Activated naive CD4-positive, alpha-beta T cell treated with anti-CD3 and anti-CD28 coated beads, Interleukin-2, amount 50 U/mL, for 16 hours (primary cell): ENCODE measurements at regions not wholly inside any gene's neighbourhood (a gene's known extent, or its start where the extent isn't known, plus 50 kb on each side); places are given as distances from the start of the nearest gene placed in this dataset.
A peak's percentile ranks its signal among the peaks of the same experiment; 100 is the strongest.
"Not testable (repeated sequence)": the region's sequence is repeated elsewhere in the genome, so short reads cannot be mapped to it uniquely, and the experiment has no call there.

Source experiments
- DNase-seq: peaks from one replicate; pipeline ENCODE4 v3.0.0-alpha.2; 2020

DNA sequence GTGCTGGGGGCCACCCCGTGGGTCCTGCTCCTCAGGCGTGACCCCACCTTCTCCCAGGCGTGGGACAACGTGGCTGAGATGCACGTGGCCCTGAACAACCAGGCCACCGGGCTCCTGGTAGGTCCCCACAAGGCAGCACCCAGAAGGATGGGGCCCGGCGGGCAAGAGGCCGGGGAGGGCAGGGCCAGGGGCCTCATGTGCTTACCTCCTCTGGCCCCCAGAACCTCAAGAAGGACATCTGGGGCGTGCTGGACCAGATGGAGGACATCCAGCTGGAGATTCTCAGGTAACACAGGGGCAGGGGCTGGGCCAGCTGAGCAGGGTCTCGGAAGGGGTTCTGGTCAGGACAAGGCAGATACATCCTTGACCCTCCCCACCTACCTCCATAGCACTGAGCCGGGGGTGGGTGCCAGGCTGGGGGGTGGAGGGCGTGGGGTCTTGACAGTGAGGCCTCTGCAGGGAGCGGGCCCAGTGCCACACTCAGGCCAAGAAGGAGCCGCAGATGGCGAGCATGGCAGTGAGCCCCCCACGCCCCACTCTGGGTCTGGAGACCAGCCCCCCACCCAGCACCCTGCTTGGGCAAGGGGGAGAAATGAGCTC lies 186.3 kb downstream of the IGLL1 start:
- DNase-seq, result no peak

DNA sequence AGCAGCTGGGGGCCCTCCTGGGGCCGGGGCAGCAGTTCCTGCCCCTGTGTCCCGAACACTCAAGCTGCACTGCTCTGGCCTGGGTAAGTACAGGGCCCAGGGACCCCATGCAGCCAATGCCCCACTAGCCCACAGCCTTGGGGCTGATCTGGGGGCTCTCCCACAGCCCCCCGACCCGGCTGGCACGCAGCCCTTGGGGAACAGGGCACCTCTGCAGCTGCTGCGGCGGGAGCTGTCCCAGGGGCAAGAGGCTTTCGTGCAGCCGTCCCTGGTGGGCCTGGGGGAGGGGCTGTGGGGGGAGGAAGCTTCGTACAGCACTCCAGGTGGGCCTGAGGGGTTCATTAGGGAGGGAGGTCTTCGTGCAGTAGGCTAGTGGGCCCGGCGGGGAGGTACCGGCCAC lies 186.9 kb downstream of the IGLL1 start:
- DNase-seq, result not testable (repeated sequence)

DNA sequence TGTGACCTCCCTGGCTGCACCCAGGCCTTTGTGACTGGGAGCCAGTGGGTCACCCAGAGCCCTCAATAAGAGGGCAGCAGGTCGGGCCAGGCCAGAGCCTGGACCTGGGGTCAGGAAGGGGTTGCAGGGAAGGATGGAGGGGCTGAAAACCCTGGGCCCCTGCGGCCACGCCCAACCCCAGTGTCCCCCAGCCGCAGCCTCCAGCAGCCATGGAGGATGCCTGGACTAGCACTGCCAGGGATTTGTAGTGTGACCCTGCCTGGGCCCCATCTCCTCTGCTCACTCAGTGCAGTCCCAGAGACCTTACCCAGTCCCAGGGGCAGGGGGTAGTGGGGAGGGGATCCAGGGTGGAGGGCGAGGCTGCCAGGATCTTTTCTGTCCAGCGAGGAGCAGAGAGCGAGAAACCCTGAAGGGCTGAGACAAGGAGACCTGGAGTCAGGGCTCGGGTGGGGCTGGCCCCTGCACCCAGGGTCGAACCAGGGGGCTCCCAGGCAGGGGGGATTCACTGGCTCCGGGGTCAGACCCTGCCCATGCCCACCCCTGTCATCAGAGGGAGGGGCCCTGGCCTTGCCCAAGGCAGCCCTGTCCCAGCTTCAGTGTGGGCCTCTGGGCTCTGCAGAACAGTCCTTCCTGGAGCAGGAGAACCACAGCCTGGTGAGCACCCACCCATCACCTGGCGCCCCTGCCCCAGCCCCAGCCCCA lies 187.5 kb downstream of the IGLL1 start:
- no peak for DNase-seq

DNA sequence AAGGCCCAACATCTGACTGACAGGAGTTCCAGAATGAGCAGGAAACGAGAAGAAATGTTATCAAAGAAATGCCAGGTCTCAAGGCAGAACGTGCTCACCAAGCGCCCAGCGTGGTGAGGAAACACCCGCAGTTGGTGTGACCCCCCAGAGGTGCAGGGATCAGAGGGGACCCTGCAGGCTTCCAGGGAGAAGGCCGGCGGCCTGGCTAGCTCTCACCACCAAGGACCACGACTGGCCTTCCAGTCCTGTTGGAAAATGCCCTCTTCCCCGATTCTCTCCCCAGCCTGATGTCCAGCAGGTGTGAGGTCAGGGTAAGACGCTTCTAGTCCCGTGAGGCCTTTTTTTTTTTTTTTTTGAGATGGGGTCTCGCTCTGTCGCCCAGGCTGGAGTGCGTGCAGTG lies 189.1 kb downstream of the IGLL1 start:
- DNase-seq, result no peak

DNA sequence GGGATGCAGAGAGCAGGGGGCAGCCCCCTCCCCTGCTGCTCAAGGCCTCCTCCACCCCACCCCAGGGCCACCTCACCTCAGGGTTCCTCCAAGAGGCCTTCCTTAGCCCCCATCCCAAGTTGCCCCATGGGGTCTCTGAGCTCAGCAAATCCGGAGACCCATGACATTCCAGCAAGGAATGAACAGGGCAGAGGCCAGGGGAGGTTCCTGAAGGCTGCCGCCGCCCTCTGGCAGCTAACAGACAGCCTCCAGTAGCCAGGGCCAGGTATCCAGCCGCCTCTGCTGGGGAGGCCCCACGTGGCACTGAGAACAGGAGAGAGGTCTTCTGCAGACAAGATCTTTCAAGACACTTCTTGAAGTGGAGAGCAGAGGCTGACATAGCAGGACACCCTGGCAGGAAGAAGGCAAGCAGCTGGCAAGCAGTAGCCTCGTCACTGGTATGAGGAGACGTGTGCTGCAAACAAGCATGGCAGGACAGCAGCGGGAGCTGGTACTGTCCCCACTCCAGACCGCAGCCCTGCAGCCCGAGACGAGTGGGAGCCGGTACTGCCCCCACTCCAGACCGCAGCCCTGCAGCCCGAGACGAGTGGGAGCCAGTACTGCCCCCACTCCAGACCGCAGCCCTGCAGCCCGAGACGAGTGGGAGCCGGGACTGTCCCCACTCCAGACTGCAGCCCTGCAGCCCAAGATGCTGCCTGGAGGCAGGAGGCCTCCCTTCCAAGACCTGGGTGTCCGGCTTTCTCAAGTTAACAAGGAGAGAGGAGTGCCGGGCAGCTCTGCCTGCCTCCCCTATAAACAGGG lies 190.6 kb downstream of the IGLL1 start:
- DNase-seq, result no peak

DNA sequence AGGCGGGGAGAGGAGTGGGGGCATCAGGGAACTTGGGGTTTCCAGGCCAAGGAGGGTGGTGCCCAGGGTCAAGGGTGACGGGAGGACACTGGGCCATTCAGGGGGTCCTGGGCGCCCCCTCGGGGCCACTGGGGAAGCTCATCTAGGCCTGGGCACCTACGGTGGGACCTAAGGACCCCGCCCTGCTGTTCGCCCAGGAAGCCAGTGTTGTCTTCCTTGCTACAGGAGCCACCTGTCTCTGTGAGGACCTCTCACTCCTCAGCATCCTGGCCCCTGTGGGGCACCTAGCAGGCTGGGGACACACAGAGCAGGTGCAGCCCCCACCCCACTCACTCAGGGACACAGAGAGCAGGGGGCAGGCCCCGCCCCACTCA lies 191.6 kb downstream of the IGLL1 start:
- no peak for DNase-seq

DNA sequence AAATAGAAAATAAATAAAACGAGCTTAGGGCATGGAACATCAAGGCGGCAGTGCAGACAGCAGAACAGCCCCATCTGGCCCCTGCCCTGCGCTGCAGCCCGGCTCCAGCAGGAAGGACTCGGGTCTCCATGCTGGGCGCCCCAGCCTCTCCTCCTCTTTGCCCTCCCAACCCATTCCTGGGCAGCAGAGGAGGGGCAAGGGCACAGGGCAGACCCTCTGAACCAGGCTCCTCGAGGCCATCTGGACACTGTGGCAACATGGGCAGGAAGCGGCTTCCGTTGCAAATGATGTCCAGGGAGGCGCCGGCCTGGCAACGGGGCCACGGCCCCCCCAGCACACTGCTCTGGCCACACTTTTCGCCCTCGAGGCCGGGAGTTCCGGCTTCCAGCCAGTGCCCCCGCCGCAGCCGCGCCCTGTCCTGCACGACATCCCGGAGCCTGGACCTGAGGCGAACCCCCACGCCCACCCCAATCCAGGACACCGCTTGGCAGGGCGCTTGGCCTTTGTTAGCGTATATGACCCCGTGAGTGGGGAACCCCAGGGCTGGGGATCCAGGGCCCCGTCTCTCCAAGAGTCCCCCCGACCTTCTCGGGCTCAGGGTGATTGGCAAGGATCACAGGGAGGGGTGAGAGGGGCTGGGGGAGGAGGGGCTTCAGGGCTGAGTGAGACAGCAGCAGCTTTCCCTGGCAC lies 192.1 kb downstream of the IGLL1 start:
- DNase-seq, result no peak

DNA sequence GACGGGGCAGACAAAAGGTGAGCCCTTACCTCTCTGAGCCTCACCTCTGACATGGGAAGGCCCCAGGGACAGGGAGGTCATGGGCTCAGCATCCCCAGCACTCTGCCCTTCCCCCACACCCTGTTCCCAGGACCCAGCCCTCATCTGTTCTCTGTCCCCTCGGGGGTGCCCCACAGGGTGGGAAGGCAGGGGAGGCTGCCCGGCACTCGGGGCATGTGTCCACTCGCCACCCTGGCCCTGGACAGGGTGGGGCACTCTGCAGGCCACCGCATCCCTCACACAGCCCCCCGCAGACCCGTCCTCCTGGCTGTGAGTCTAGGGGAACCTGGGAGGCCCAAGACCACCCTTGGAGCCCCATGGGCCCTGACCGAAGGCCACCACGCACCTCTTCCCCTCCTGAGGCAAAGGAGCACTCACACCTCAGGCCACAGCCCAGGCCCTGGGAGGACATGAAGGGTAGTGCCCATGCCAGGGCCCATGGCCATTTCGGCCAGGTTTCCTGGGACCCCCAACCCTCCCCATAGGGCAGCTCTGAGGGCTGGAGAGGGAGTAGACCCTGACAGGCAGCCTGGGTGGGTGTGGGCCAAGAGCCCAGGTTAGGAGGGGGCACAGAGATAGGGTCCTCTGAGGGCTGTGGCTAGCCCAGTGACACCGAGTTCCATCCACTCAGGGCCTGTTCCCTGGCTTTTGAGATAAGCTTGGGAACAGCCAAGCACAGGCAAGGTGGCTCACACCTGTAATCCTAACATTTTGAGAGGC lies 193.1 kb downstream of the IGLL1 start:
- no peak for DNase-seq

DNA sequence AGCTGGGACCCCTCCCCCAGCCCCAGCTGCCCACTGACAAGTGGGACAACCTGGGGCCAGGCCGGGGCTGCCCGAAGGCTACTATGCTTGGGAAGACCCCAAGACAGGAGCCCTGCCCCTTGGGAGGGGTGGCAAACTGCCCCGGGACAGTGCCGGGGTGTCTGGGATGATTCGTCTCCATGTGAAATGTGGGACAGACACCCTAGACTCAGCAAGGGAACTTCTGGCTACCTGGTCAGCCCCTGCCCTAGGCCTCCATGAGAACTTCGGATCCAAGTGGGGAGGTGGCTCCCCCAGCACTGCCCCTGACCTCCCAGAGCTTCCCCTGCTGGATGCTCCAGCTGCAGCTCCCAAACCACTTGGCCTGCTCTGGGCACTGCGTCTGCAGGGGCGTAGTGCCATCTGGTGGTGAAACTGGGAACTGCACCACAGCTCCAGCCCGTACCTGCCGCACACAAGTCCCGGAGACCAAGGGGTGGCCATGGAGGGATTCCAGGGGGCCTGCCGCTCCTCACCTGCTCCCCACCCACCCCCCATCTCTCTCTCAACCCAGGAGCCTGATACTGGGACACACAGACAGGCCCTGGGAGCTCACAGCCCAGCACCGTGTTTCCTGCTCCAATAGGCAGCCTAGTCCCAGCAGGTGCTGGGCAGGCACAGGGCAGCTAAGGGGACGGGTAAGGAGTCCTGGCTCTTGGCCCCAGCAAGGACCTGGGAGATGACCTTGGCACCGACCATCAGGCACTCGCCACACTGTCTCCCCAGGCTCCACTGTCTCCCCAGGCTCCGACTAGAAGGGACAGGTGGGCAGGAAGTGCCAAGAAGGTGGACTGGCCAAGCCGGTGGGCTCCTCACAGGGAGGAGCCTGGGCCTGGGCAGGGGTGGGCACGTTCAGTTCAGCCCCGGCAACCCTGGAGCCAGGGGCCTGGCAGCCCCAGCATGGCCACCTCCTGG lies 194.1 kb downstream of the IGLL1 start:
- peak; percentile 81 for DNase-seq

DNA sequence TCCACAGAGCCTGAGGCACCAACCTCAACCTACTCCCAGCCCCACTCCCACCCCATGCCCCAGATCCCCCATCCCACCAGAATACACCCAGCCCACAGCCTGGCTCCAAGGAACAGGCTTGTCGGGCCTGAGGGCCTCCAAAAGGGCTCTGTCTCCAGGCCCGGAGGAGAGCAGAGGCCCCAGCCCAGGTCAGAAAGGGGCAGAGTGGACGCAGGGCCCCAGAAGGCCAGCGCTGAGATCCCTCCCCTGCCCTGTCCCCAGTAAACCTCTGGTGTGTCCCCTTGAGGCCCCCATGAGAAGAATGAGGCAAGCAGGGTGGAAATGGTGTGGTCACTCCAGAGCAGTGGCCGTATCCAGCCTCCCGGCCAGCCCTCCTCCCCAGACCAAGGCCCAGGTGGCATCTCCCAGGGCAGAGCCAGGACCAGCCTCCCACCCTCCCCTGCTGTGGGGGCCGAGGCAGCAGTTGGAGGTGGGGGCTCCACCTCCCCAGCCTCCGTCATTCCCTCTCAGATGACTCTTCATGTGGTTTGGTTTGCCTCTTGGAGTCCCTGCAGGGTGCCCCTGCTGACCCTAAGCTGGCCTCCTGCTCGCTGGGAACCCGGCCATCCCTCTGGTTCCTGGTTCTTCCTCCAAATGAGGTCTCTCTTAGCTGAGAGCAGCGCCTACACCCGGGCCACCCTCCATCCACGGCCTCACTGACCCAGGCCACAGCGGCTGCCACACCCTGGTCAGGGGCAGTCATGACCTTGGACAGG lies 195.0 kb downstream of the IGLL1 start:
- DNase-seq, result no peak

DNA sequence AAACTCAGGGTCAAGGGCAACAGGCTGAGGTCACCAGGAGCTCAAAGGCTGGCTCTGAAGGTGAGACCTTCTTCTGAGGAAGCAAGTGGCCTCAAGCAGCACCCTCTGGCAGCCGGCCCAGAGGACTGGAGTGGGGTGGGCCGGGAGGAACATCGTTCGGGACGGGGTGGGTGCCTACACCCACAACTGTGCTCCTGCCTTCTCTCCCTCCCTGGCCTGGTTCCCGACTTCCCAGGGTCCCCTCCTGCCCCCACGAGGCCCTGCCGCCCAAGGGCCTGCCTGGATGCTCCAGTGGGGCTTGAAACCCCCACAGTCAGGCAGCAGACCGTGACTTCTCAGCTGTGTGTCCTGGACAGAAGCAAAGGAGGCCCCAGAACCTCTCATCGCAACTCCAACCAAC lies 195.7 kb downstream of the IGLL1 start:
- no peak for DNase-seq

DNA sequence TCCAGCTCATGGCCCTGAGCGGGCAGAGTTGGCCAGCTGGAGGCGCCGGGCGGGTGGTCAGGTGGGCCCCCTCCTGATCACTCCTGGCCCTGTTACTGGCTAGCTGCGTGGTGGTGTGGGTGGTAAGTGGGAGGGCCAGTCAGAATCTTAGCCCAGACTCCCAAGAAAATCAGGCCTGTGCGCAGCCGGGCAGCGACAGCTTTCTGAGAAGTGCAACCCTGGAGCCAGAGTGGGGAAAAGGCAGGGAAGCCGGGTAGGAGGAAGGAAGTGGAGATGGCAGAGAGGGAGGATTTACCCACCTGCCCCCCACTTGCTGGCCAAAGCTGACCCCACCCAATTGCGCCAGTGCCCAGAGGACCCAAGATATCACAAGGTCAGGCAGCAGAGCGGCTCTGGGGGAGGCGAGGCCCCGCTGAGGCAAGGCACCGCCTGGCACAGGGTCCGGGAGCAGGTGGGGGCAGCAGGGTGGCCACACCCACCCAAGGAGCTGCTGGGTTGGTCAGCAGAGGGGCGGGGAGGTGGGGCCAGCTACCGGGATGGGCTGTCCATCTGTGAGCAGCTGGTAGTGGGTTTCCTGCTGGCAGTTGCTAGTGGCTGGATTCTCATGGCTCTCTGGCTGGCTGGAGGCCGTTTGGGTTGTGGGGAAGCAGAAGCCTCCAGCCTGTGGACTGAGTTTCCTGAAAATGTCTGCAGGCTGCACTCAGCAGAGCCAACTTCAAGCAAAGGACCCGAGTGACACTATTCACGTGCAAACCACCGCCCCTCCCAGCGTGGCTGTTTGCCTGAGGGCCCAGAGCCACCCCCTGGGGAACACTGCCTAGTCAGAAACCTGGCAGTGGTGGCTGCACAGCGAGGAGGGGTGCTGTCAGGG lies 196.4 kb downstream of the IGLL1 start:
- DNase-seq, result no peak

DNA sequence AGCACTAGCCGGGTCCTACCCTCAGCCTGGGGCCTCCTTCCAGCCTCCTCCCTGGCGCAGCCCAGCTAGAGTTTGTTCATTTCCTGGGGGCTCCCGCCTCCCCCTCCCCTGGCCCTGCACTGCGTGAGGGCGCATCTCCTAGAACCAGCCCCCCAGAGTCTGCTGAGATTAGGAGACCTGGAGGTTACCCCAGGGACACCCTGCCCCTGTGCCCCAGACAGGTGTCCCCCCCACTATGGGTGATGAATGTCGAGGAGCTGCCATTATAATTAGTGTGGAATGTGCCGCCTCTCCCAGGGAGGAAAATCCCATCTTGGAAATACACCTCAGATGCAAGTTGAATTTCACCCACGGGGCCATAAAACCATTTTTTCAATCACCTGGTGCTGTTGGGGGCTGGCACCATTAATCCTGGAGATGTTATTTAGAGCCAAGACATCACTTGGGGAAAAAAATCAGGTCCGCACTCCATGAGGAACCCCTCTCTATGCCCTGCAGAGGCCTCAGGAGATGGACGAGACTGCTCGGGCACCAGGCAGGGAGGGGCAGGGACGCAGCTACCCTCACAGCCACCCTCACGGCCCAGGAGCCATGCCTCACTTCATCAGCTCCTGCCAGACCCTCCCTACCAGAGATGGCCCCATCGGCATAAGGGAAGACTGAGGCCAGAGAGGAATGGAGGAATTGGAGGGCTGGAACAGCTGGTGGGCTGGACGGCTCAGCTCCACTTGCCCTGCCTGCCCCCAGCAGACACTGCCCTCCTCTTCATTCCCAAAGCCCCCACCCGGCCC lies 197.5 kb downstream of the IGLL1 start:
- DNase-seq, result no peak

DNA sequence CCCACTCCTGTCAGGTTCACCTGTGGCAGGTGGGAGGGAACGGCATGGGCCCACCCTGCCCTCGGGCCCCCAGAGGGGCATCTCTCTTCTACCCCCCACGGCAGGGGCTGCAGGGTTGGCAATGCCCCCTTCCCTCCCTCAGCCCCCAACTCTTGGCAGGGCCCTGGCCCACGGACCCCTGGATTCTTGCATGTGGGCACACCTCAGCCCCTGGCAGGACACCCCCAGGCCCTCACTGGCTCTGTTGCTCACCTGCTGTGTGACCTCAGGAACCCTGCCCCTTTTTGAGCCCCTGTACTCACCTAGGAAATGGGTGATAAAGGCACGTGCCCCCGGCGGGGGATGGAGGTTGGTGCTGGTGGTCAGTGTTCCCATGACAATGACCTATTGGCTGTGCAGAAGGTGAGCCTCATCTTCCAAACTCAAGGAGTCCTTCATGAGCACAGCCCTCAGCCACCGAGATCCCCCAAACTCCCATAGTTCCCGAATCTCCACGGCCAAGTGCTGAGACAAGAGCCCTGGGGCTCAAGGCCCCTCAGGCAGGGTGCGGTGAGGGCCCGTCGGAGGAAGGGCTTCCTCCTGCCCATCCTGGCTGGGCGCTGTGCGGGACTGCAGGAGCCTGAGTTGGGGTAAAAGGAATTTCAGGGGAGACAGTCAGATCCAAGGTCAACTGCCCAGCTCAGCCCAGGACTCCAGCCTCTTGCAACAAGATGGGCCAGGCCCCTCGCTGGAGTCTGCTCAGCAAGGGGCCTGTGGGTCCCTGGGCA lies 198.2 kb downstream of the IGLL1 start:
- DNase-seq, result no peak

DNA sequence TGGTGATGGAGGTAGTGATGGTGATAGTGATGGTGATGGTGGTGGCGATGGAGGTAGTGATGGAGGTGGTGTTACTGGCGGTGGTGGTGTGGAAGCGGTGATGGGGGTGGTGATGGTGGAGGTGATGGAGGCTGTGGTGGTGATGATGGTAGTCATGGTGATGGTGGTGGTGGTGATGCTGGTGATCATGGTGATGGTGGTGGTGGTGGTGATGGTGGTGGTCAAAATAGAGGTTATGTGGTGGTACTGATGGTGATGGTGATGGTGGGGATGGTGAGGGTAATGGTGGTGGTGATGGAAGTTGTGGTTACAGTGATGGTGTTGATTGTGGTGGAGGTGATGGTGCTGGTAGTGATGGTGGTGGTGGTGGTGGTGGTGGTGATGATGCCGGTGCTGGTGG lies 199.2 kb downstream of the IGLL1 start:
- no peak for DNase-seq

DNA sequence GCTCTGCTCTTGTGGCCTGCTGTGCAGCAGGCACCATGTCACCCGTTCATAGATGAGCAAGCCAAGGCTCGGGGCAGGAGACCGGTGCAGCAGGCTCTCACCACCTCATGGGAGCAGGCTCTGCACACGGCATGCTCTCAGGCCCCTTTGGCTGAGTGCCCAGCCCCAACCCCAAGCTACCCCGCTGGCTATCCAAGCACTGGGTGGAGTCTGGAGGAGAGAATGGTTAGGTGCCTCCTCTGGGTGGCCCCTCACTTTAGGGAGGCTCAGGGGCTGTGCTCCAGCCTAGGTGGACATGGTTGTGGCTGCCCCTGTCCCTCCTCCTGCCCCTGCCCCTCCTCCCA lies 199.9 kb downstream of the IGLL1 start:
- no peak for DNase-seq

DNA sequence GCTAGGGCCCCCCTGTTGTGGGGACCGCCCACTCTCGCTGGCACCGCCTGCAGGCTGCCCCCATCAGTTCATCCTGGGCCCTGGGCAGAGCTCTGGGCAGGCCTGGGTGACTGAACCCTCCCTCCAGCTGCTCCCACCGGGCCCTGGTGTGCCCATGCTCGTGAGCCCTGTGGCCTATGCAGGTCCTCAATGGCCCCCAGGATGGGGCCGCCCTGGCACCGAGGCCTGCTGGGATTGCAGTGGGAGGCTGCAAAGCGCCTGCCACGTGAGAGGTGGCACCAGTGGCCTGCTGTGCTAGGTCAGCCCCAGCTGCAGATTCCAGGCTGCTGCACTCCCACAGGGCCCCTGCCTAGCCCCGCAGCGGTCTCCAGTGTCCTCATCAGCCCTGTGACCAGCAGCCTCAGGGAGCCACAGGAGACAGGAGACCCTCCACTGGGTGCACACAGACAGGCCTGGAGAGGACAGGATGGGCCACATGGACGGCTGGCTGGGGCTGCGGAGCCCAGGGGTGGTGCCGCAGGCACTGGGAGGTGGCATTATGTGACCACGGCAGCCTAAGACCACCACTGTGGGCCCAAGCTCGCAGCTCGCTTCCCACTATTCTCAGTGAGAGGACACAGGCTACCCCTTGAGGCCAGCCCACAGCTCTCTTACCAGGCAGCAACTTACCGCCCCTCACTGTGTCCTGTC lies 199.4 kb downstream of the BCR start:
- DNase-seq, result not testable (repeated sequence)

DNA sequence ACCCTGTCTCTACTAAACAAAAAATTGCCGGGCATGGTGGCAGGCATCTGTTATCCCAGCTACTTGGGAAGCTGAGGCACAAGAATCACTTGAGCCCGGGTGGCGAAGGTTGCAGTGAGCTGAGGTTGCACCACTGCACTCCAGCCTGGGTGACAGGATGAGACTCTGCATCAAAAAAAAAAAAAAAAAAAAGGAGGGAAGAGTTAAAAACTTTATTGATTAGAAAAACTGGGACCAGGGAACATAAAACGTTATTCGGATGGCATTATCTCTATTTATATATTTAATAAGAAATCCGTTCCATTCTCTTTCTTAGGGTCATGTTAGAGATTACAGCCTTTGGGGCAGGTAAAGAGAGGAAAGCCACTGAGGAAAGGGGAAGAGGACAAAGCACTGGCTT lies 197.5 kb downstream of the BCR start:
- DNase-seq, result no peak
